Fibroblast of pulmonary artery (primary cell): ENCODE measurements at regions not wholly inside any gene's neighbourhood (a gene's known extent, or its start where the extent isn't known, plus 50 kb on each side); places are given as distances from the start of the nearest gene placed in this dataset.

Experiments used
- DNase-seq: peaks from one replicate; pipeline ENCODE4 v3.0.0-alpha.2; 2010; ENCODE audit warnings: low read depth
- H3K4me3 ChIP-seq: replicated peaks from 2 replicates; pipeline ENCODE4 v1.5.1; 2011; ENCODE audit warnings: low read depth, mild to moderate bottlenecking, control low read depth, low read length, moderate library complexity
- CTCF ChIP-seq: IDR thresholded peaks from 2 replicates; pipeline ENCODE4 v1.5.1; 2011; ENCODE audit warnings: mild to moderate bottlenecking, control low read depth, low read length, inconsistent platforms; ENCODE audit errors: missing control alignments

GRCh38 chr17:79669861-79670260 lies 59.0 kb upstream of the RBFOX3 start:
- DNase-seq: no peak
- no peak for TF ChIP-seq CTCF

GRCh38 chr17:79668344-79669250 lies 57.7 kb upstream of the RBFOX3 start:
- TF ChIP-seq CTCF: no peak
- H3K4me3 ChIP-seq: no peak overlapping the region
- DNase-seq: no peak

More at GRCh38 chr17:79669861-79670260, 59.0 kb upstream of the RBFOX3 start:
- H3K4me3 ChIP-seq: no peak overlapping the region

- no peak for TF ChIP-seq CTCF
- H3K4me3 ChIP-seq: no peak overlapping the region
- DNase-seq: no peak
Observed at GRCh38 chr17:79667746-79668145, 56.9 kb upstream of the RBFOX3 start.

- DNase-seq: no peak
- no peak for TF ChIP-seq CTCF
- no peak overlapping the region for H3K4me3 ChIP-seq
Observed at GRCh38 chr17:79667121-79667715, 56.4 kb upstream of the RBFOX3 start.

- H3K4me3 ChIP-seq: no peak overlapping the region
- no peak for TF ChIP-seq CTCF
- DNase-seq: no peak
Observed at GRCh38 chr17:79666111-79666510, 55.3 kb upstream of the RBFOX3 start.

GRCh38 chr17:79664930-79665737 lies 54.3 kb upstream of the RBFOX3 start:
- H3K4me3 ChIP-seq: no peak overlapping the region
- TF ChIP-seq CTCF: no peak
- DNase-seq: peak; percentile 51
